Gastroesophageal sphincter (tissue), 4 donors: ENCODE measurements at regions not wholly inside any gene's neighbourhood (a gene's known extent, or its start where the extent isn't known, plus 50 kb on each side); places are given as distances from the start of the nearest gene placed in this dataset.

ENCODE experiments used
- ATAC-seq: fragments of 150-250 bp; one replicate; pipeline ENCODE4 v1.9.1; 2016; ENCODE audit warnings: mild to moderate bottlenecking, moderate library complexity
- H3K27ac ChIP-seq, 4 donors: fragments of 200-600 bp; sonication (generic) in 3 of 4; 1 replicate in 3 of 4; 2 replicates in 1 of 4; pipeline ENCODE4 v1.5.1; 2016 to 2019
- H3K27me3 ChIP-seq: fragments of 200-600 bp; sonication (generic); one replicate; pipeline ENCODE4 v1.5.1; 2019
- H3K36me3 ChIP-seq, 2 donors: fragments of 200-600 bp; sonication (generic); one replicate each; pipeline ENCODE4 v1.5.1; 2019; ENCODE audit warnings: control low read depth in 1 of 2
- H3K4me1 ChIP-seq, 3 donors: fragments of 200-600 bp; sonication (generic); 1 replicate in 2 of 3; 2 replicates in 1 of 3; pipeline ENCODE4 v1.5.1; 2016 to 2019; ENCODE audit warnings: control low read depth in 2 of 3
- H3K4me3 ChIP-seq, 2 donors: fragments of 200-600 bp; sonication (generic); one replicate each; pipeline ENCODE4 v1.5.1; 2019; ENCODE audit warnings: mild to moderate bottlenecking in 1 of 2, moderate library complexity in 1 of 2
- H3K9me3 ChIP-seq, 3 donors: fragments of 200-600 bp; sonication (generic); one replicate each; pipeline ENCODE4 v1.5.1; 2017 to 2019; ENCODE audit warnings: control low read depth in 2 of 3
- CTCF ChIP-seq, 4 experiments: fragments of 200-600 bp in 2 of 4; fragments of 450-650 bp in 2 of 4; sonication (generic) in 1 of 4; IDR thresholded peaks; one replicate each; pipeline ENCODE4 v1.5.1; 2017 to 2019; ENCODE audit warnings: antibody characterized with exemption in 4 of 4, mild to moderate bottlenecking in 2 of 4, moderate library complexity in 2 of 4
- EP300 ChIP-seq: sonication (generic); formaldehyde crosslinking; IDR thresholded peaks from one replicate; pipeline ENCODE4 v1.6.1; 2017; ENCODE audit warnings: antibody characterized with exemption, mild to moderate bottlenecking
- POLR2A ChIP-seq, 2 donors: fragments of 450-650 bp; IDR thresholded peaks; one replicate each; pipeline ENCODE4 v1.6.1; 2017; ENCODE audit warnings: antibody characterized with exemption in 2 of 2, mild to moderate bottlenecking in 2 of 2, moderate library complexity in 1 of 2
- POLR2AphosphoS5 ChIP-seq: sonication (generic); formaldehyde crosslinking; IDR thresholded peaks from one replicate; pipeline ENCODE4 v1.6.1; 2017; ENCODE audit warnings: antibody characterized with exemption
- WGBS, 2 donors: methylation state at CpG; one replicate each; pipeline ENCODE4 v1.1.5; 2018; ENCODE audit warnings: low coverage in 1 of 2; 5-methylcytosine and 5-hydroxymethylcytosine counted together

- H3K4me1 ChIP-seq = peaks cover 4 to 22% (median 5%) of the 10 kb centered on the region in 3 donors
- TF ChIP-seq EP300 (no peak), CTCF (IDR thresholded peaks at IDR 0.05) (no peak)
- H3K9me3 ChIP-seq = no peaks in the 10 kb centered on the region
- H3K4me3 ChIP-seq = no peak overlapping the region
- no peak for ATAC-seq
- H3K27me3 ChIP-seq = no peaks in the 10 kb centered on the region
- no peaks in the 10 kb centered on the region for H3K36me3 ChIP-seq
- no peak overlapping the region for H3K27ac ChIP-seq
- 91 to 98% methylated on average over 9 of the region's 9 CpGs for WGBS, 2 donors
Measured at GRCh38 chr16:86393907-86394626, 116.3 kb upstream of the FOXF1 start.

GRCh38 chr16:86395477-86395876 is 114.8 kb upstream of the FOXF1 start:
- no peak for TF ChIP-seq POLR2A (IDR thresholded peaks at IDR 0.05)
- no peak for TF ChIP-seq POLR2AphosphoS5
- no peak for TF ChIP-seq EP300
- TF ChIP-seq CTCF (IDR thresholded peaks at IDR 0.05) = no peak
- peaks cover 4 to 22% (median 5%) of the 10 kb centered on the region in 3 donors for H3K4me1 ChIP-seq
- no peak overlapping the region for H3K4me3 ChIP-seq
- ATAC-seq = no peak
- H3K9me3 ChIP-seq = no peaks in the 10 kb centered on the region
- 17 to 23% methylated on average over 3 of the region's 3 CpGs for WGBS, 2 donors
- H3K27ac ChIP-seq = peak overlapping the region; percentile 72 to 91 (median 88)
- H3K36me3 ChIP-seq = no peaks in the 10 kb centered on the region
- H3K27me3 ChIP-seq = no peaks in the 10 kb centered on the region

- peak; percentile 83 for ATAC-seq
- TF ChIP-seq POLR2A (IDR thresholded peaks at IDR 0.05) (no peak), POLR2AphosphoS5 (peak; percentile 57)
- no peaks in the 10 kb centered on the region for H3K27me3 ChIP-seq
- peak overlapping the region; percentile 72 to 91 (median 88) for H3K27ac ChIP-seq
- H3K4me3 ChIP-seq = peak overlapping the region in 1 of 2 donors; percentile 6
- peaks cover 4 to 22% (median 5%) of the 10 kb centered on the region in 3 donors for H3K4me1 ChIP-seq
- no peaks in the 10 kb centered on the region for H3K9me3 ChIP-seq
- no peaks in the 10 kb centered on the region for H3K36me3 ChIP-seq
- 8 to 12% methylated on average over 10 of the region's 10 CpGs for WGBS, 2 donors
Measured at GRCh38 chr16:86396422-86396821, 113.9 kb upstream of the FOXF1 start.

GRCh38 chr16:86396901-86397311 is 113.4 kb upstream of the FOXF1 start:
- H3K27me3 ChIP-seq = no peaks in the 10 kb centered on the region
- TF ChIP-seq EP300 (no peak), CTCF (IDR thresholded peaks at IDR 0.05) (no peak), POLR2AphosphoS5 (peak; percentile 38), POLR2A (IDR thresholded peaks at IDR 0.05) (no peak)
- no peaks in the 10 kb centered on the region for H3K36me3 ChIP-seq
- H3K4me3 ChIP-seq = peak overlapping the region in 1 of 2 donors; percentile 6
- H3K27ac ChIP-seq = peak overlapping the region; percentile 72 to 91 (median 88)
- 31 to 50% methylated on average over 3 to 6 of the region's 9 CpGs for WGBS, 2 donors
- H3K9me3 ChIP-seq = no peaks in the 10 kb centered on the region
- peak; percentile 84 for ATAC-seq
- peaks cover 4 to 22% (median 5%) of the 10 kb centered on the region in 3 donors for H3K4me1 ChIP-seq

GRCh38 chr16:86398201-86398600 is 112.1 kb upstream of the FOXF1 start:
- 79 to 84% methylated on average over 5 to 6 of the region's 6 CpGs for WGBS, 2 donors
- no peaks in the 10 kb centered on the region for H3K36me3 ChIP-seq
- TF ChIP-seq POLR2A (IDR thresholded peaks at IDR 0.05) (no peak), EP300 (no peak), POLR2AphosphoS5 (no peak), CTCF (IDR thresholded peaks at IDR 0.05) (no peak)
- H3K27me3 ChIP-seq = no peaks in the 10 kb centered on the region
- no peak overlapping the region for H3K4me3 ChIP-seq
- no peak for ATAC-seq
- H3K27ac ChIP-seq = peak overlapping the region in 1 of 4 donors; percentile 88
- H3K9me3 ChIP-seq = no peaks in the 10 kb centered on the region
- peaks cover 4 to 22% (median 5%) of the 10 kb centered on the region in 3 donors for H3K4me1 ChIP-seq
